ENCODE measurements at regions not wholly inside any gene's neighbourhood (a gene's known extent, or its start where the extent isn't known, plus 50 kb on each side); places are given as distances from the start of the nearest gene placed in this dataset.

GRCh38 chr13:90763476-90764150 is 583.9 kb upstream of the MIR17HG start:
- no peak for DNase-seq (ENCODE audit: extremely low spot score, insufficient read length, low read depth)
- no peak for FAIRE-seq

- DNase-seq (ENCODE audit: extremely low spot score, insufficient read length, low read depth) (no peak), FAIRE-seq (no peak)
These were observed 581.0 kb upstream of the MIR17HG start for GRCh38 chr13:90766386-90766902.

DNA sequence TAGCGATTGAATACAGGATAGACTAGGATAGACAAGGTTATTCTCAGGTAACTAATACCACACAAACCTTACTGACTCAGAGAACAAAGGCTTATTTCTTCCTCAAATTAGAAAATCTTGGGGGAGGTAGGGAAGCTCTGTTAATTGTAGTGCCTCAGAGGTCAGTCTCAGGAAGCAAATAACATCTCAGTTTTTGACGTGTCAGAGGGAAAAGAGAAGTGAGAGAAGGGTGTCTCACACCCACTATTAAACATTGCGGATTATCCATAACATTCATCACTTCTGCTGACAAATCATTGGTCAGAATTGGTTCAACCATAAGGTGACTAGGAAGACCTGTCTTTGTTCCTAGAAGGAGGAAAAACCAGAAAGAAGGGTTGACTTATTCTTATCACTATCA is 579.4 kb upstream of the MIR17HG start:
- DNase-seq (ENCODE audit: extremely low spot score, insufficient read length, low read depth) (no peak), FAIRE-seq (no peak)

GRCh38 chr13:90769387-90769786 is 578.1 kb upstream of the MIR17HG start:
- no peak for FAIRE-seq
- DNase-seq (ENCODE audit: extremely low spot score, insufficient read length, low read depth), result no peak

DNA sequence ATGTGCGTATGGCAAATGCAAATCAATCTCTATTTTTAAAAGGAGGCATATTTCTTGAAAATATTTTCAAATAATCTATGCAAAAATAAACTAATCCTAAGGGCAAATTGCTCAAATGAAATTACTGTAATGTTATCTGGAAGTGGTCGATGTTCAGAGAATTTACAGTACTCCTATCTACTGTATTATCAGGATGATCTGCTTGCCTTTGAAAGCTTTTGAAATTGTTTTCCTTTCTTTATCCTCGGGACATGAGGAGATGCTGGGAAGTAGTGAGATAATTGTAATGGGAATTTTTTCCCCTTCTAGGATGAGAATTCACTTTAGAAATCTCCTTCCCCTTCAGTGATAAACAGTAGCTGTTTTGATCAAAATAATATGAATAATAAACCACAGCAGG is 577.2 kb upstream of the MIR17HG start:
- FAIRE-seq (no peak), DNase-seq (ENCODE audit: extremely low spot score, insufficient read length, low read depth) (no peak)

DNA sequence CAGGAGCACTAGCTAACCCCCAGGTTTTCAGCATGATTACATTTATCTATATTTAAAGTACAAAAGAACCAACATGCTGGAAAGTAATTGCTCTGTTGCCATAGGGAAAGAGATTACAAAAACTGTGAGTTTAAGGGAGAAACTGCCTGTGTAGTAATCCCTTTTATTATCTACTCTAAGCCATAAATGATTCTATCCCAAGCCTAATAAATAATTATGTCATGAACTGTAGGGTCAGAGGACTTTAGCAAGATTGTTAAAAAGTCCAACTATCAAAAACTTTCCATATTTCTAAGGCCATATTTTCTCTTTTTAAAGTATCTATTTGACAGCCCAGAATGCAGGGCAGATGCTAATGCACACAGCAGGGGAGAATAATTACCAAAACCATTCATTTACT is 573.8 kb upstream of the MIR17HG start:
- FAIRE-seq (no peak), DNase-seq (ENCODE audit: extremely low spot score, insufficient read length, low read depth) (no peak)

- FAIRE-seq, result no peak
- no peak for DNase-seq (ENCODE audit: extremely low spot score, insufficient read length, low read depth)
These were observed 571.3 kb upstream of the MIR17HG start for GRCh38 chr13:90776051-90776748.

DNA sequence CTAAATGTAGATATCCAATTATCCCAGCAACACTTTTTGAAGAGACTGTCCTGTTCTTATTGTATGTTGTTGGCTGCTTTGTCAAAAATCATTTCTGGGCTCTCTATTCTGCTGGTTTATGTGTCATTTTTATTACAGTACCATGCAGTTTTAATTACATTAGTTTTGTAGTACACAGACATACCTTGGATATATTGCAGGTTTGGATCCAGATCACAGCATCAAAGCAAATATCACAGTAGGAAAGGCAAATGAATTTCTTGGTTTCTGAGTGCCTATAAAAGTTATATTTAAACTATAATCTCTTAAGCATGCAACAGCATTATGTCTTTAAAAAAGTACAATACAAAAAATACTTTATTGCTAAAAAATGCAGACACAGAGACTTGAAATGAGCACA is 564.2 kb upstream of the MIR17HG start:
- DNase-seq (ENCODE audit: extremely low spot score, insufficient read length, low read depth) (no peak), FAIRE-seq (no peak)

DNA sequence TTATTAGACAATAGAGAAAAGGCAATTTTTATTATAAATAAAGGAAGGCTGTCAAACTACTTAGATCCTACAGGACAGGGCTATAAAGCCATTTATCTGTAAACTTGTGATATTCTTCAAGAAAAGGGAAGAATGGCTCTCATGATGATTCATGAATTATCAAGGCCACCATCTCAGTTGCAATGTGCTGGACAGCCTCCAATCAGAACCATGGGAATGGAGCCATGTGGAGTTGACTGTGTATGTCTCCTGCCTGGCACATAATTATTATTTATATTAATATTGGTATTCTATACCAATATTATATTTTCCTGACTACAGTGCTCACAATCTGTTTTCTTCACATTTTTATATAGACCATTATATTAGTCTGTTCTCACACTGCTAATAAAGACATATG is 560.5 kb upstream of the MIR17HG start:
- FAIRE-seq, result no peak
- no peak for DNase-seq (ENCODE audit: extremely low spot score, insufficient read length, low read depth)

- FAIRE-seq (no peak), DNase-seq (ENCODE audit: extremely low spot score, insufficient read length, low read depth) (no peak)
These were observed 555.2 kb upstream of the MIR17HG start for GRCh38 chr13:90792335-90792734.

GRCh38 chr13:90793261-90793820 is 554.1 kb upstream of the MIR17HG start:
- FAIRE-seq (no peak), DNase-seq (ENCODE audit: extremely low spot score, insufficient read length, low read depth) (no peak)

- FAIRE-seq, result no peak
- DNase-seq (ENCODE audit: extremely low spot score, insufficient read length, low read depth), result no peak
These were observed 551.0 kb upstream of the MIR17HG start for GRCh38 chr13:90796474-90796873.

DNA sequence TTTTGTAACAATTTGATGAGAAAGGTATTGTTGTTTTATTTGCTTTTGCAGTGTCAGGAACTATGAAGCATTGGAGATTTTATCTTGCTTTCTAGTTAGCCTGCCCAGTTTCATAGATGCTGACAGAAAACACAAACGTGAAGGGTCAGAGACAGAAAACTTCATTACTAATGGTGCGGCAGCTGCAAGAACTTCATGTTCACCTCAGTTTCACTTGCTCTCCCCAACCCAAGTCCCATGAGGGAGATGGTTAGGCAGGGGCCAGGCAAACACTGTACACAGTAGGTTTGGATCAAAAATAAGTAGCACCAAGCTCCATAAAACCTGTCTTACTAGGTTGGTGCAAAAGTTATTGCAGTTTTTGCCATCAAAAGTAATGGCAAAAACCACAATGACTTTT is 550.2 kb upstream of the MIR17HG start:
- FAIRE-seq, result no peak

DNA sequence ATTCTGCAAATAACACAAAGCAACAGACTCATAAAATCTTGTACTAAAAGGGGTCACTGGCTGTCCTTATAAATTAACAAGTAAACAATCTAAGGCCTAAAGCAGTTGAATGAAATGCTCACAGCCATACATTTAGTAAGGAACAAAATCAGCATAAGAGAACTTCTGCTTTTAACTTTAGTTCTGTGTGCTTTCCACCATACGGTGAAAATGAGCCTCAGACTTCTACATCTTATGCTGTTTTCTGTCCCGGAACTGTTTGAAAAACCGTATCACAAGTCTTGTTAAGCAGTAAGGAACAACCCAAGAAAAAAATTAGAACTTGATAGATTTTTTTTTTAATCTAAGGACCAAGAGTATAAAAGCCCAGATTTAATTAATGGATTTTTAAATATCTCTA is 549.1 kb upstream of the MIR17HG start:
- DNase-seq (ENCODE audit: extremely low spot score, insufficient read length, low read depth) (no peak), FAIRE-seq (no peak)

More for the DNA sequence above, 550.2 kb upstream of the MIR17HG start:
- no peak for DNase-seq (ENCODE audit: extremely low spot score, insufficient read length, low read depth)

DNA sequence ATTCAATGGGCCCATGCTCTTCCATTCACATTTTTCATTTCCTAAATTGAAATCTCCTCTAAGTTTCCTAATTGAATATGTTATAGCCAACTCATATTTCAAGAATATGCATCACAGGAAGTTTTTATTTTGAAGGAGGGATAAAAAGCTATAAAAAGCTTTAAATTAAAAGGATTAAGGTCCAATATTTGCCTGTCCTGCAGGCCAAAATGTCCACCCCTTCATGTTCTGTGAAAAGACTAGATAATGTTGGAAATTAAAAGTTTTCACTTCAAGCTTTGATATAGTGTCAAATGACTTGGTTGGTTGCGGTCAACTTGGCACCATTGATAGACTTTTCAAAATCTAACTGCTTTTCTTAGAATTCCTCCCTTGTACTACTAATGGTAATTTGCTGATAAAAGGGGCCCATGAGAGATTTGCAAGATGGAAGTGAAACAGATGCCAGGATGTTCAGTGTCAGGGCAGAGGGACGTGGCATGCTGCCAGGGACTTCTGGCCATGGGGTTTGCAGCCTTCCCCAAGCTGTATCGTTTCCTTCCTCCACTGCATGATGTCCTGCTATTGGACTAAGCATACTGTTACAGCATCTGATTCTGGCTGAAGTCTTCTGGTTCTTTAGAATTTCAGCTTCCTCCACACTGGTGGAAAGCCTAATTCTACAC is 547.3 kb upstream of the MIR17HG start:
- FAIRE-seq (no peak), DNase-seq (ENCODE audit: extremely low spot score, insufficient read length, low read depth) (no peak)

DNA sequence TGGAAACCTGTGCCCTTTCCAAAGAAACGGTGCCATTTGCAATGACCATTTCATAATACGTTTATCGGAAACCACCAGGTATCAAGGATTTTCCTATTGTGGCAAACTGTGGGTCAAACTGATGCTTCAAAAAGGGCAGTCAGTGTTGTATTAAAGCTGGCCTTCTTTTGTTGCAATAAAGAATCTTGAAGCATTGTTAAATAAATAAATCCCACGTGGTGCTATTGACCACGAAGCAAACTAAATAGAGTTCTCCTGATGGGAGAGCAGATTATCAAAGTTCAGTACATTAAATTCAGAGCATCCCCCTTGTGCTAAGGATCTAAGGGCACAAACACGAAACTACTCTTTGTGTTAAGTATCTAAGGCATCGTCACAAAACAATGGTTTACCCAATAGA is 545.9 kb upstream of the MIR17HG start:
- no peak for FAIRE-seq
- DNase-seq (ENCODE audit: extremely low spot score, insufficient read length, low read depth), result no peak

DNA sequence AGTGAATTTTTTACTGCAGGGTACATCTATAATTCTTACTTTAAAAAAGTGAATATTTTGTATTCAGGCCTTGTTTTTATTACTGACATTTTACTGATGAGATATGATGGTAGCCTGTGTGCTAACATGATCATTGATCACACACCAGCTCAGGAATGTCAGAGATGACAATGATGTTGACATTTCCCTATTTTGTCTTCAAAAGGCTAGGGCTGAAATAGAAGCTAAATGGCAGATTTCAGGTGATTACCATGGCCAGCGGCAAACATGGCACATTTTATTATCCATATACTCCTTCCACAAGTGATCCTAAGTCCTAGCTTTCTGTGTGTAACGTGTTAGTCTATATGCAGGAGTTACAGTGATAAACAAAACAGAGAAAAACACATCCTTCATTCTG is 544.3 kb upstream of the MIR17HG start:
- DNase-seq (ENCODE audit: extremely low spot score, insufficient read length, low read depth) (no peak), FAIRE-seq (no peak)

DNA sequence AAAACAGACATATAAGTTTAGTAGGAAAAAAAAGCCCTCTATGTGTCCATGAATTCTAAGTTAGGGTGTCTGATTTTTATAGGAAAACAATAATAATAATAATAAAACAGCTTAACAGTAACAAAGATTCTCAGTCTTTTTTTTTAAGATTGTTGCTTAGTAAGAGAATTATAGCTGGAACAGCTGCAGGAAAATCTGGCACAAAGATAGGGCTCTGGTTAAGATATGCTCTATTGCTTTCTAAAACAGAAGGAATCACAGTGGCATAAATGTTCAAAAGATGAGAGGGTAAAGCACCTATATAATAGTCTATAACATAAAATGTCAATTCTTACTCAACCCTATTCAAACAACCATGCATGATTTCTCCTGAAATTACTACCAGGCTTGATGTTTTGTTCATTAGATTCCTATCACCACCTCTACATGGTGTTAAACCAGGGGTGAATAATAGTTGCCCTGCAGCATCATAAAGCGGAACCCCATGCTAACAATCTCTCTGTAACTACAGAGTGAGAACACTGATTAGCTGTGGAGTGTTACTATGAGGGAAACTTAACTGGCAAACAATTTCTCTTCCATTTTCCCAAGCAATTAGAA is 541.4 kb upstream of the MIR17HG start:
- DNase-seq (ENCODE audit: extremely low spot score, insufficient read length, low read depth) (no peak), FAIRE-seq (no peak)

GRCh38 chr13:90806892-90807291 is 540.6 kb upstream of the MIR17HG start:
- DNase-seq (ENCODE audit: extremely low spot score, insufficient read length, low read depth), result no peak
- FAIRE-seq, result no peak

DNA sequence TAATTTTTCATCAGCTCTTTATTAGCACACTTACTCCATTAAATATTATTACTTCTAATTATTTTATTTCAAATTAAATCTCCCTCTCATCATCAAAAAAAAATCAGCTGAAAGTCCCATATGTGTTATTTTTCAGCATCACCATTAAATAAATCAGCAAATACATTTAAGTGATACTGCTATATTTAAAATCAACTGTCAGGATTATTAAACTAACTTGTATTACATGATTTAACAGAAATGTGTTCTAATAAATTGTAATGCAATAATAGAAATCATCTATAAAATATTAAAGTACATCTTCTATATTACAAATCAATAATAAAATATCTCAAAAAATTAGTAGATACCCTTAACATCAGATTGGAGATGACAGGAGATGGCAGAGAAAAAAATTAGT is 538.6 kb upstream of the MIR17HG start:
- DNase-seq (ENCODE audit: extremely low spot score, insufficient read length, low read depth), result no peak
- no peak for FAIRE-seq

GRCh38 chr13:90824032-90824431 is 523.5 kb upstream of the MIR17HG start:
- DNase-seq (ENCODE audit: extremely low spot score, insufficient read length, low read depth) (no peak), FAIRE-seq (no peak)

All from GM18507 (cell line).